B cell (primary cell): ENCODE measurements at regions not wholly inside any gene's neighbourhood (a gene's known extent, or its start where the extent isn't known, plus 50 kb on each side); places are given as distances from the start of the nearest gene placed in this dataset.

ENCODE experiments used
- ATAC-seq: fragments of 200-7000 bp; cut with Tn5 transposase; one replicate; pipeline ENCODE4 v1.10.0; 2021; ENCODE audit warnings: low read depth, mild to moderate bottlenecking, moderate number of reproducible peaks, moderate library complexity
- CTCF ChIA-PET: fragments of 350-600 bp; sonication (Branson Sonifier 250); formaldehyde crosslinking; loops from one replicate; lab custom pipeline; 2021; ENCODE audit warnings: antibody characterized with exemption, inconsistent platforms; lab: Charles Lee
- POLR2A ChIA-PET: fragments of 350-600 bp; sonication (Branson Sonifier 250); formaldehyde crosslinking; loops from one replicate; lab custom pipeline; 2021; ENCODE audit warnings: antibody characterized with exemption; lab: Charles Lee
- DNase-seq: peaks from one replicate; pipeline ENCODE4 v3.0.0; 2013
- H2AFZ ChIP-seq: 2 replicates; pipeline ENCODE4 v1.6.1; 2012; ENCODE audit warnings: mild to moderate bottlenecking, low read depth, low read length; ENCODE audit not compliant: insufficient read depth, poor library complexity, severe bottlenecking
- H3K27ac ChIP-seq, 2 donors: 1 replicate in 1 of 2; 2 replicates in 1 of 2; pipeline ENCODE4 v1.5.1; 2012 to 2013; ENCODE audit warnings: low read length in 2 of 2, mild to moderate bottlenecking in 2 of 2, moderate library complexity in 1 of 2
- H3K27me3 ChIP-seq, 4 experiments: fragments of 200-600 bp in 1 of 4; sonication (generic) in 1 of 4; replicated peaks in 1 of 4; 1 replicate in 2 of 4; 2 replicates in 2 of 4; pipeline versions ENCODE4 v1.6.1 to v1.7.0; 2013 to 2016; ENCODE audit warnings: low read length in 3 of 4, mild to moderate bottlenecking in 2 of 4, mixed read lengths in 1 of 4, moderate library complexity in 1 of 4; ENCODE audit not compliant: insufficient read depth in 4 of 4, control insufficient read depth in 3 of 4; ENCODE audit errors: control extremely low read depth in 1 of 4
- H3K36me3 ChIP-seq, 2 experiments: replicated peaks in 1 of 2; 1 replicate in 1 of 2; 2 replicates in 1 of 2; pipeline versions ENCODE4 v1.6.1 to v1.7.1; 2013; ENCODE audit warnings: low read length in 1 of 2; ENCODE audit not compliant: insufficient read depth in 2 of 2, control insufficient read depth in 1 of 2; ENCODE audit errors: control extremely low read depth in 1 of 2, extremely low read depth in 1 of 2
- H3K4me1 ChIP-seq, 2 donors: fragments of 200-600 bp in 1 of 2; sonication (generic) in 1 of 2; 1 replicate in 1 of 2; 2 replicates in 1 of 2; pipeline versions ENCODE4 v1.5.1 to v1.6.1; 2013 to 2017; ENCODE audit warnings: low read length in 2 of 2; ENCODE audit not compliant: control insufficient read depth in 2 of 2, insufficient read depth in 2 of 2
- H3K4me2 ChIP-seq: replicated peaks from 2 replicates; pipeline ENCODE3; 2012; ENCODE audit warnings: mild to moderate bottlenecking, low read depth, low read length; ENCODE audit not compliant: poor library complexity, severe bottlenecking
- H3K4me3 ChIP-seq, 5 experiments: fragments of 200-600 bp in 1 of 5; sonication (generic) in 1 of 5; 1 replicate in 3 of 5; 2 replicates in 2 of 5; pipeline versions ENCODE4 v1.5.1 to v1.7.0; 2011 to 2016; ENCODE audit warnings: low read length in 4 of 5, mild to moderate bottlenecking in 4 of 5, low read depth in 2 of 5, control low read depth in 1 of 5, moderate library complexity in 1 of 5; ENCODE audit not compliant: insufficient read depth in 1 of 5; ENCODE audit errors: control extremely low read depth in 1 of 5, extremely low read depth in 1 of 5
- H3K79me2 ChIP-seq: fragments of 200-600 bp; sonication (generic); one replicate; pipeline ENCODE4 v1.6.0; 2016; ENCODE audit warnings: low read length; ENCODE audit not compliant: control insufficient read depth, insufficient read depth
- H3K9ac ChIP-seq: fragments of 200-600 bp; sonication (generic); 2 replicates; pipeline ENCODE4 v1.6.1; 2017; ENCODE audit warnings: mild to moderate bottlenecking, low read length, moderate library complexity
- H3K9me3 ChIP-seq, 3 donors: one replicate each; pipeline versions ENCODE4 v1.6.1 to v1.7.1; 2013; ENCODE audit warnings: low read length in 2 of 3; ENCODE audit not compliant: control insufficient read depth in 2 of 3, insufficient read depth in 1 of 3; ENCODE audit errors: control extremely low read depth in 1 of 3
- H4K20me1 ChIP-seq: 2 replicates; pipeline ENCODE4 v1.6.0; 2012; ENCODE audit warnings: mild to moderate bottlenecking, low read length; ENCODE audit not compliant: insufficient read depth, control insufficient read depth, poor library complexity, severe bottlenecking
- H3K27ac Mint-ChIP-seq: one replicate; pipeline ENCODE4 v1.8.0; 2021; ENCODE audit warnings: mixed read lengths
- H3K27me3 Mint-ChIP-seq: one replicate; pipeline ENCODE4 v1.8.0; 2021; ENCODE audit warnings: mixed read lengths
- H3K4me1 Mint-ChIP-seq: one replicate; pipeline ENCODE4 v1.8.0; 2021; ENCODE audit warnings: mixed read lengths
- H3K4me3 Mint-ChIP-seq: one replicate; pipeline ENCODE4 v1.8.0; 2021; ENCODE audit warnings: mixed read lengths
- H3K9me3 Mint-ChIP-seq: one replicate; pipeline ENCODE4 v1.8.0; 2022; ENCODE audit warnings: mixed read lengths; ENCODE audit not compliant: insufficient read depth
- EZH2 ChIP-seq: IDR thresholded peaks from 2 replicates; pipeline ENCODE4 v1.6.1; 2012; ENCODE audit warnings: borderline replicate concordance, low read depth, mild to moderate bottlenecking, moderate library complexity, low read length; ENCODE audit not compliant: insufficient read depth, poor library complexity, severe bottlenecking
- WGBS: methylation state at CpG from one replicate; pipeline ENCODE4 v1.1.5; 2013; ENCODE audit warnings: missing lambda C conversion rate; ENCODE audit not compliant: insufficient coverage; 5-methylcytosine and 5-hydroxymethylcytosine counted together
- intact Hi-C: fragments of 100-400 bp; cut with micrococcal nuclease; formaldehyde crosslinking; loops from one replicate; pipeline ENCODE4 v1.10.0; 2022
- TF ChIP-seq, protein P1 (sequence below): fragments of 200-600 bp; IDR thresholded peaks from one replicate; pipeline ENCODE4 v1.8.0; 2022; ENCODE audit warnings: antibody characterized with exemption, mild to moderate bottlenecking

DNA sequence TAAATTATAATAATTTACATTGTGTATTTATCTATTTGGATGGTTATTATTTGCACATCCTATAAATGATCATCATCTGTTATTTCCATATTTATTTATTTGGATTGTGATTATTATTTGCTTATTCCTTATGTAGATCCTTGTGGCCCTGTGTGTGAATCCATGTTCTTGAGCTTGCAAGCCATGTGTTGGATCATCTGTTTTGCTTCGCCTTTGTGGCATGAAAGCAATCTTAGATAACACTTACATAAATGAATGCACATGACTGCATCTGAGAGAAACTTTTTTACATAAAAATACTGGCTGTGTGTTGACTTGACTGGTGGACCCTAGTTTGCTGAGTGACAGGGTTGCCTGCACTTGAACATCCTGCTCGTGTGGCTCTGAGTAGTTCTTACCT, 1024.5 kb upstream of the RBFOX1 start:
- DNase-seq = no peak
- ChIA-PET CTCF (no interaction called here), POLR2A (no interaction called here)
- Mint-ChIP-seq H3K27ac (no peak overlapping the region), H3K4me3 (no peak overlapping the region), H3K27me3 (no peaks in the 10 kb centered on the region), H3K9me3 (no peaks in the 10 kb centered on the region), H3K4me1 (no peaks in the 10 kb centered on the region)
- Histone ChIP-seq H3K4me1 (no peaks in the 10 kb centered on the region), H3K4me3 (no peak overlapping the region), H3K9ac (no peak overlapping the region), H3K79me2 (no peaks in the 10 kb centered on the region), H3K9me3 (no peaks in the 10 kb centered on the region), H3K4me2 (no peak overlapping the region), H3K27ac (no peak overlapping the region), H3K27me3 (no peaks in the 10 kb centered on the region), H2AFZ (no peak overlapping the region), H4K20me1 (no peaks in the 10 kb centered on the region), H3K36me3 (no peaks in the 10 kb centered on the region)
- WGBS = 22% methylated on average over 1 of the region's 2 CpGs
- no peak for TF ChIP-seq EZH2
- TF ChIP-seq, protein P1, sequence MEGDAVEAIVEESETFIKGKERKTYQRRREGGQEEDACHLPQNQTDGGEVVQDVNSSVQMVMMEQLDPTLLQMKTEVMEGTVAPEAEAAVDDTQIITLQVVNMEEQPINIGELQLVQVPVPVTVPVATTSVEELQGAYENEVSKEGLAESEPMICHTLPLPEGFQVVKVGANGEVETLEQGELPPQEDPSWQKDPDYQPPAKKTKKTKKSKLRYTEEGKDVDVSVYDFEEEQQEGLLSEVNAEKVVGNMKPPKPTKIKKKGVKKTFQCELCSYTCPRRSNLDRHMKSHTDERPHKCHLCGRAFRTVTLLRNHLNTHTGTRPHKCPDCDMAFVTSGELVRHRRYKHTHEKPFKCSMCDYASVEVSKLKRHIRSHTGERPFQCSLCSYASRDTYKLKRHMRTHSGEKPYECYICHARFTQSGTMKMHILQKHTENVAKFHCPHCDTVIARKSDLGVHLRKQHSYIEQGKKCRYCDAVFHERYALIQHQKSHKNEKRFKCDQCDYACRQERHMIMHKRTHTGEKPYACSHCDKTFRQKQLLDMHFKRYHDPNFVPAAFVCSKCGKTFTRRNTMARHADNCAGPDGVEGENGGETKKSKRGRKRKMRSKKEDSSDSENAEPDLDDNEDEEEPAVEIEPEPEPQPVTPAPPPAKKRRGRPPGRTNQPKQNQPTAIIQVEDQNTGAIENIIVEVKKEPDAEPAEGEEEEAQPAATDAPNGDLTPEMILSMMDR = no peak
- no peak for ATAC-seq
- intact Hi-C loops = no loop called here

DNA sequence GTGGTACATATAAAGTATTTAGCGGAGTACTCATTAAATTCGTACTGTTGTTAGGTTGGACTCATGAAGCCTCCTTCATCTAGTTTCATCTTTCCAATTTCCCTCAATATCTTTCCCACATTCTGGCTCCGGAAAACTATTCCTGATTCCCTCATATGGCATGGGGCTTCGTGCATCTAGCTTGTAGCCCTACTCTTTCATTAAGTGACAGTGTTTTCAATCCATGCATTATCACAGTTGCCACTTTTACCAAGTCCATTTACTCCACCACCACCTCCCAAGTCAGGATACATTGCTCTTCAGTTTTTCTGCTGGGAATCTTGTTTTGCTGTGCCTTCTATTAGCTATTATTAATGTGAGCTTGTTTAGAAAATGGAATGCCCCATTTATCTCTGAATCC, 1032.1 kb upstream of the RBFOX1 start:
- Mint-ChIP-seq H3K9me3 (peaks cover 7% of the 10 kb centered on the region), H3K27ac (no peak overlapping the region), H3K4me1 (no peaks in the 10 kb centered on the region), H3K4me3 (no peak overlapping the region), H3K27me3 (no peaks in the 10 kb centered on the region)
- CTCF ChIA-PET = no interaction called here
- no peaks in the 10 kb centered on the region for H3K4me1 ChIP-seq
- intact Hi-C loops = no loop called here
- no peaks in the 10 kb centered on the region for H3K36me3 ChIP-seq
- no peak overlapping the region for H2AFZ ChIP-seq
- WGBS = 83% methylated on average over 2 of the region's 4 CpGs
- POLR2A ChIA-PET = no interaction called here
- no peak for ATAC-seq
- H3K9me3 ChIP-seq = no peaks in the 10 kb centered on the region
- no peaks in the 10 kb centered on the region for H3K79me2 ChIP-seq
- no peaks in the 10 kb centered on the region for H3K27me3 ChIP-seq
- no peak for DNase-seq
- no peak overlapping the region for H3K4me3 ChIP-seq
- H3K27ac ChIP-seq = no peak overlapping the region
- H3K4me2 ChIP-seq = no peak overlapping the region
- H3K9ac ChIP-seq = no peak overlapping the region
- TF ChIP-seq, protein P1 = no peak
- no peak for TF ChIP-seq EZH2
- no peaks in the 10 kb centered on the region for H4K20me1 ChIP-seq
